COR-L47 (cell line): ENCODE measurements at regions not wholly inside any gene's neighbourhood (a gene's known extent, or its start where the extent isn't known, plus 50 kb on each side); places are given as distances from the start of the nearest gene placed in this dataset.

Experiments used
- DNase-seq: peaks from one replicate; lab custom pipeline; 2025; lab: John Stamatoyannopoulos, UW

GRCh38 chr11:79742176-79742575 is 301.3 kb upstream of the TENM4 start:
- no peak for DNase-seq

- no peak for DNase-seq
Measured at GRCh38 chr11:79739591-79739990, 298.8 kb upstream of the TENM4 start.

GRCh38 chr11:79727221-79727620 is 286.4 kb upstream of the TENM4 start:
- no peak for DNase-seq

- DNase-seq, result no peak
Measured at GRCh38 chr11:79720115-79720514, 279.3 kb upstream of the TENM4 start.

GRCh38 chr11:79708319-79708932 is 267.6 kb upstream of the TENM4 start:
- DNase-seq, result peak; percentile 51

GRCh38 chr11:79705648-79706047 is 264.8 kb upstream of the TENM4 start:
- DNase-seq, result no peak

- DNase-seq, result no peak
Measured at GRCh38 chr11:79702303-79702702, 261.5 kb upstream of the TENM4 start.

- DNase-seq, result no peak
Measured at GRCh38 chr11:79699246-79699645, 258.4 kb upstream of the TENM4 start.

- DNase-seq, result no peak
Measured at GRCh38 chr11:79697905-79698304, 257.1 kb upstream of the TENM4 start.

- no peak for DNase-seq
Measured at GRCh38 chr11:79694368-79694767, 253.5 kb upstream of the TENM4 start.

GRCh38 chr11:79691445-79691844 is 250.6 kb upstream of the TENM4 start:
- no peak for DNase-seq

GRCh38 chr11:79686703-79687419 is 246.0 kb upstream of the TENM4 start:
- no peak for DNase-seq

GRCh38 chr11:79683930-79684329 is 243.1 kb upstream of the TENM4 start:
- DNase-seq, result no peak

- DNase-seq, result no peak
Measured at GRCh38 chr11:79678780-79679452, 238.1 kb upstream of the TENM4 start.

GRCh38 chr11:79676396-79676795 is 235.6 kb upstream of the TENM4 start:
- no peak for DNase-seq

- no peak for DNase-seq
Measured at GRCh38 chr11:79675081-79675480, 234.3 kb upstream of the TENM4 start.

- DNase-seq, result no peak
Measured at GRCh38 chr11:79672786-79673185, 232.0 kb upstream of the TENM4 start.

GRCh38 chr11:79671401-79671800 is 230.6 kb upstream of the TENM4 start:
- DNase-seq, result no peak

GRCh38 chr11:79670882-79671281 is 230.1 kb upstream of the TENM4 start:
- DNase-seq, result no peak

GRCh38 chr11:79668575-79668974 is 227.7 kb upstream of the TENM4 start:
- DNase-seq, result no peak

- no peak for DNase-seq
Measured at GRCh38 chr11:79667380-79667779, 226.6 kb upstream of the TENM4 start.

- peak; percentile 2 for DNase-seq
Measured at GRCh38 chr11:79663017-79663416, 222.2 kb upstream of the TENM4 start.

GRCh38 chr11:79661373-79661772 is 220.5 kb upstream of the TENM4 start:
- no peak for DNase-seq
